Mesothelial cell of epicardium (in vitro differentiated cells): ENCODE measurements at regions not wholly inside any gene's neighbourhood (a gene's known extent, or its start where the extent isn't known, plus 50 kb on each side); places are given as distances from the start of the nearest gene placed in this dataset.

Experiments
- DNase-seq, 2 experiments: peaks; one replicate each; pipeline ENCODE4 v3.0.0; 2021; ENCODE audit warnings: low spot score in 2 of 2; ENCODE audit not compliant: unreplicated experiment in 2 of 2
- H3K27ac Mint-ChIP-seq: 2 replicates; pipeline ENCODE4 v1.8.0; 2021; ENCODE audit warnings: mixed read lengths
- H3K27me3 Mint-ChIP-seq: 2 replicates; pipeline ENCODE4 v1.8.0; 2021; ENCODE audit warnings: low read depth, mixed read lengths
- H3K36me3 Mint-ChIP-seq: 2 replicates; pipeline ENCODE4 v1.8.0; 2021; ENCODE audit warnings: mixed read lengths
- H3K4me1 Mint-ChIP-seq: 2 replicates; pipeline ENCODE4 v1.8.0; 2021; ENCODE audit warnings: mixed read lengths
- H3K4me3 Mint-ChIP-seq: 2 replicates; pipeline ENCODE4 v1.8.0; 2021; ENCODE audit warnings: mild to moderate bottlenecking, moderate library complexity, mixed read lengths
- H3K9me3 Mint-ChIP-seq: 2 replicates; pipeline ENCODE4 v1.8.0; 2021; ENCODE audit warnings: mixed read lengths
- TF ChIP-seq, protein P1 (sequence below): fragments of 200-600 bp; sonication (generic); IDR thresholded peaks from one replicate; pipeline ENCODE4 v1.5.0; 2021; ENCODE audit warnings: antibody characterized with exemption; ENCODE audit not compliant: unreplicated experiment

DNA sequence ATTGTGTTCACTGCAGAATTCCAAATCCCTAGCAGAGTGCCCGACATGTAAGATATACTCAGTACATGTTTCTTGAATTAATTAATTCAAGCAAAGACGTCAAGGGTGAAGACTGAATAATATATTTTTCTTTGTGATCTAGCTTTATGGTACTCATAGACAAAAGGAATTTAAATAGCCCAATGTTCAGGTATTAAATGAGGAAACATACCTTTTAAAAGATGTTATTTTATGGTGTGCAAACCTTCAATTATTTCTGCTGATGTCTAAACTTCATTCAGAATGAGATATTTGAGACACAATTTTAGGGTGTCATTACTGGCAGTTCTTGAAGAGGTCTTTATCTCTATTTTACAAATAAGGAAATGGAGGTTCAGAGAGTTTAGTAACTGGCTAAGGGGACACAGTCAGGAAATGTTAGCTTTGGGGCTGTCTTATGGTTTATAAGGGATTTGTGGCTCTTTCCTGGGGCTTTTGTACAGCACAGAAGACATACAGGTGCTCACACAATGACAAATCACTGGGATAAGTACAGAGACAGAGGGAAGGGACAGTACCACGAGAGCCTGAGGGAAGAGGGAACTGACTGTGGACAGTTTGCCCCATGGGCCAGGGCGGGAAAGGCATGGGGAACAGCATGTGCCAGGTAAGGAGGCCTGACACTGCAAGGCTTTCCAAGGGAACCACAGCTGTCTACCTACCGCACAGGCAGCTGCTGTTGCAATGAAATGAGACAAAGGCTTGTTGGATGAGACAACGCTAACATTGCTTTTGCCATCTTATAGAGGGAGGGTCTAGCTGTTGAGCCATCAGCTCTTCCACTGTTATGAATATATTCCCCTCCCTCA is 155.3 kb downstream of the DDX1 start:
- H3K4me3 Mint-ChIP-seq, result no peak overlapping the region
- H3K27me3 Mint-ChIP-seq, result no peaks in the 10 kb centered on the region
- peak in 1 of 2 experiments; percentile 39 for DNase-seq

DNA sequence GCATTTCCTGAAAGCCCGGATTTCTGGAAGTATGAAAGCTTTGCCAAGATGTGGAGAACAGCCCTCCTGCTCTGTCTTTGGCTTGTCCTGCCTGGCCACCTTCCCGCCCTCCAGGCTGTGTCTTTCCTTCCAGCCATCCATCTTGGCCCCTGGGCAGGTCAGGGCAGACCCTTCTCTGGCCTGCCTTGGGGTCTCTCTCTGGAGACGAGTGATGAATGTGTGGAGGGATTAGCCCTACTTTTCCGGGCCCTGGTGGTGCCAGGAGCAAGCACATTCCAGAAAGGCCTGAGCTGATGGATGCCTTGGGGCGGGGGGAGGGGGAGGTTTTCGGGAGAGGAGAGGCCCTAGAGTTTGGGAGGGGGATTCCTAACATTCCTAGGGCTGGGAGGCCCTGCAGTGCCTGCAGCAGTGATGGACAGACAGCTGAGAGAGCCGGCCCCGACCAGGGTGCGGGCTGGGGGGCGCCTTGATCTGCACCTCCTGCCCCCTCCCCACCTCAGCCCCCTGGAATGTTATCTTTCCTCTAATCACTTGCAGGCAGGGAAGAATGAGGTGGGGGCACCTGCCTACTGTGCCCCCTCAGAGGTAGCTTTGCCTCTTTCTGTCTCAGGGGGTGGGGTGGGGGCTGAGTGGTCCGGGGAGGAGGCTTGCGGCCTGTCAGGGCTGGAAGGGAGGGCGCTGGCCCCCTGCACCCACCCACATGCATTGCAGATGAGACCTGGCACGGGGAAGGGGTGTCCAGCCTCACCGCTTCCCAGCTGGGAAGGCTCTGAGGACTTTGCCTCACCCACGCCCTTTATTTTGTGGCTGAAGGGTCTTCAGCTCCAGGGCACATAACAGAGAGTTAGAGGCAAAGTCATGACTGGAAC is 156.2 kb downstream of the DDX1 start:
- TF ChIP-seq, protein P1, sequence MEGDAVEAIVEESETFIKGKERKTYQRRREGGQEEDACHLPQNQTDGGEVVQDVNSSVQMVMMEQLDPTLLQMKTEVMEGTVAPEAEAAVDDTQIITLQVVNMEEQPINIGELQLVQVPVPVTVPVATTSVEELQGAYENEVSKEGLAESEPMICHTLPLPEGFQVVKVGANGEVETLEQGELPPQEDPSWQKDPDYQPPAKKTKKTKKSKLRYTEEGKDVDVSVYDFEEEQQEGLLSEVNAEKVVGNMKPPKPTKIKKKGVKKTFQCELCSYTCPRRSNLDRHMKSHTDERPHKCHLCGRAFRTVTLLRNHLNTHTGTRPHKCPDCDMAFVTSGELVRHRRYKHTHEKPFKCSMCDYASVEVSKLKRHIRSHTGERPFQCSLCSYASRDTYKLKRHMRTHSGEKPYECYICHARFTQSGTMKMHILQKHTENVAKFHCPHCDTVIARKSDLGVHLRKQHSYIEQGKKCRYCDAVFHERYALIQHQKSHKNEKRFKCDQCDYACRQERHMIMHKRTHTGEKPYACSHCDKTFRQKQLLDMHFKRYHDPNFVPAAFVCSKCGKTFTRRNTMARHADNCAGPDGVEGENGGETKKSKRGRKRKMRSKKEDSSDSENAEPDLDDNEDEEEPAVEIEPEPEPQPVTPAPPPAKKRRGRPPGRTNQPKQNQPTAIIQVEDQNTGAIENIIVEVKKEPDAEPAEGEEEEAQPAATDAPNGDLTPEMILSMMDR, result no peak
- Mint-ChIP-seq H3K9me3 (no peaks in the 10 kb centered on the region), H3K36me3 (peaks cover 3% of the 10 kb centered on the region), H3K27ac (peak overlapping the region; percentile 100), H3K4me1 (peaks cover 85% of the 10 kb centered on the region), H3K27me3 (no peaks in the 10 kb centered on the region), H3K4me3 (no peak overlapping the region)
- peak; percentile 50 to 70 for DNase-seq

More for the DNA sequence above, 155.3 kb downstream of the DDX1 start:
- Mint-ChIP-seq H3K9me3 (peaks cover 4% of the 10 kb centered on the region), H3K4me1 (peaks cover 75% of the 10 kb centered on the region), H3K27ac (peak overlapping the region; percentile 100), H3K36me3 (peaks cover 6% of the 10 kb centered on the region)
- TF ChIP-seq, protein P1, result no peak

DNA sequence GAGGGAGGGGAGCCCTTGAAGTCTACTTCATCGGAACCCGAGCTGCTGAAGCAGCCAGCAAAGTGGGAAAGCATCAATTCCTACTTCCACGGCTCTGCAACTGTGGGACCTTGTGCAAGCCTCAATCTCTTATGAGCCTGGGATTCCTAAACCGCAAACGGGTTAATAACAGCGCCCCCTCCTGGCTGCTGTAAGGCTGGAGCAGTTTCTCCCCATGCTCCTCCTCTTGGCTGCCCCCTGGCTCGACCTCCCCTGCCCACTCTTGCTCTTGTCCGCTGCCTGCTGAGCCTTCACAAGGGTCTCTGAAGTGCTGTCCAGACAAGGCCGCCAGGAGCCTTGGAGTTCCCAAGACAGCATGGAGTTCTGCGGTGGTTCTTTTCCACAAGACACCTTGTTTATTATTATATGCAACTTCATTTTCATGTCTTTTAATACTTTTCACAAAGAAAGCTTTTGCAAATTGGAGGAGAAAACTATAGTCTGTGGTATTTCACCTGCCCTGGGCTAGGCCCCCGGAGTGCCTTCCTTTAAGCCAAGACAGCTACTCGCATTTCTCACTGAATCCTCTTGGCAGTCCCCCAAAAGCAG is 157.2 kb downstream of the DDX1 start:
- peaks cover 81% of the 10 kb centered on the region for H3K4me1 Mint-ChIP-seq
- no peaks in the 10 kb centered on the region for H3K27me3 Mint-ChIP-seq
- peak in 1 of 2 experiments; percentile 66 for DNase-seq
- no peaks in the 10 kb centered on the region for H3K9me3 Mint-ChIP-seq
- H3K36me3 Mint-ChIP-seq, result no peaks in the 10 kb centered on the region
- H3K27ac Mint-ChIP-seq, result peak overlapping the region; percentile 100
- TF ChIP-seq, protein P1, result peak; percentile 60
- no peak overlapping the region for H3K4me3 Mint-ChIP-seq

DNA sequence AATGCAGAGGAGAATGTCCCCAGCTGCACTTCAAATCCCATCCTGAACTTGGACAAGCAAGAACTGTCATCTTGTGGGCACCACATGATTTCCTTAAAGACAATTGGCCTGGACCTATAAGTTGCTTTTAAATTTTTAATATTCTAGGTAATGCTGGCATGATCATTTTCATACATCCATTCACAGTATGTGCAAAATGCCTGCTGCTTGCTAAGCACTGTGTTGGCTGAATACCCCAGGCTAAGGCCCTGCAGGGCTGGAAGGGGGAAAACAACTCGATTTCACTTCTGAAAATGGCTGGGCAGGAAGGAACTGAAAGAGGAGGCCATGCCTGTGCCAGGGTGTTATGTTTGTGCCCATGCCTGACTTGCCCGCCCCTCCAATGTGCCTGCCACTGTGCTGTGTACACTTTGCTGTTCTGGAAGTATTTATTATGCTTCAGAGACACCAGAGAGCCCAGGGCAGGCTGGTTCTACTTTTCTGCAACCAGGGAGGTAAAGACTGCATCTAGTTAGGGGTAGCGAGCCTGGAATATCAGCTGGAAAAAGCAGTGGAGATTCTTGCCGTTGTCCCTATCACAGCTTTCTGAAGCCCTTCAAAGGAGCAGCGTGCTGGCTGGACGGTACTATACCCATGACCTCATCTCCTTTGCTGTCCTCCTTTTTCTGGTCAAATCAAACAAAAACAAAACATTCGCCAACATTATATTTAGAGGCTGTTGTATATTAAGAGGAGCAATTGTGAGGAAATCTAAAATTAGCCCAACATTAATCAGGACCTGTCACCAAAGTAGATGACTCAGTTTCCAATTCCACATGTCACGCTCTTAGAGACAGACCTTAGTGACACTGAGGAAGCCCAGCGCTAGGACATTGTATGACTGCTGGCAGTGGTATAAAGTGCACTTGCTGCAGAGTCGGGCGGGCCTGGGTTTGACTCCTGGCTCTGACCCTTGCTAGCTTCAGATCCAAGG is 158.1 kb downstream of the DDX1 start:
- DNase-seq, result no peak
- H3K9me3 Mint-ChIP-seq, result no peaks in the 10 kb centered on the region
- TF ChIP-seq, protein P1, result no peak
- no peaks in the 10 kb centered on the region for H3K27me3 Mint-ChIP-seq
- H3K4me3 Mint-ChIP-seq, result no peak overlapping the region
- H3K4me1 Mint-ChIP-seq, result peaks cover 73% of the 10 kb centered on the region
- no peaks in the 10 kb centered on the region for H3K36me3 Mint-ChIP-seq
- H3K27ac Mint-ChIP-seq, result peak overlapping the region; percentile 100

DNA sequence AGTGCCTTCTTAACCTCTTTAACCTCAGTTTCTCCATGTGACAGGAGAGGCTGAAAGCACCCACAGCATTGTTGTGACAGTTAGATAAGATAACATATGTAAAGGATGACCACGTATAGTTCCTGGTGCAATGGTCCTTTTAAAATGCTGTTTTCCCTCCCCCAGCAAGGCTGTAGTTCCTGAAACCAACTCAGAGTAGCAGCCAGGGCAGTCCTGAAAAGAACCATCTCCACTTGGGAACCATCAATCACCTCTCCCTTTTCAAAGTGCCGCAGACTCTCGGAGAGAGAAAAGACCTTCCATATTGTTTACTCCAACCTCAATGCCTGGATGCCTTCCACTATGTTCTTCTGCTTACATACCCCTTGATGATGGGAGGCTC is 158.8 kb downstream of the DDX1 start:
- Mint-ChIP-seq H3K36me3 (peaks cover 3% of the 10 kb centered on the region), H3K27me3 (no peaks in the 10 kb centered on the region), H3K4me3 (no peak overlapping the region), H3K27ac (peak overlapping the region; percentile 100), H3K4me1 (peaks cover 66% of the 10 kb centered on the region), H3K9me3 (peaks cover 4% of the 10 kb centered on the region)
- no peak for DNase-seq
- TF ChIP-seq, protein P1, result no peak
